NAMALWA (cell line): ENCODE measurements at regions not wholly inside any gene's neighbourhood (a gene's known extent, or its start where the extent isn't known, plus 50 kb on each side); places are given as distances from the start of the nearest gene placed in this dataset.

Source experiments
- DNase-seq: peaks from one replicate; pipeline ENCODE4 v3.0.0-alpha.2; 2015; ENCODE audit warnings: low spot score

DNA sequence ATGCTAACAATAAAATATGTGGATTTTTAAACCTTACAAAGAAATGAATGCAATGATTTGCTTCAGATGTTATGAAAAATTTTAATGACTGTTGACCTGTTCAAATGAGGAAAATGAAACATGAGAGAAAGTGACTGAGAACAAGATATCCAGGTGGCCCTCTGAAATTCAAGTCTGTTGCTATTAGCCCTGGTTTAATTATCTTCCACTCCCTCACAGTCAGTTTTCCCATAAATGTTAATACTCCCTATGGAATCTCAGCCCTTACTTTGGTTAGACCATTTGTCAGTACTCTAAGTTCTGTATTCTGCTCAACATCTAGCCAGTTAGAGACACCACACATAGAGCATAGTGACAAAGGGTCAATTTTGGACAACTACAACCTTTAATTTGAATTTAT lies 327.8 kb downstream of the PDGFC start:
- no peak for DNase-seq

- no peak for DNase-seq
Observed at GRCh38 chr4:156642161-156642560, 329.4 kb downstream of the PDGFC start.

- DNase-seq, result no peak
Observed at GRCh38 chr4:156638925-156639605, 332.5 kb downstream of the PDGFC start.

- DNase-seq, result no peak
Observed at GRCh38 chr4:156638334-156638733, 333.3 kb downstream of the PDGFC start.

- DNase-seq, result no peak
Observed at GRCh38 chr4:156636381-156636780, 335.2 kb downstream of the PDGFC start.

DNA sequence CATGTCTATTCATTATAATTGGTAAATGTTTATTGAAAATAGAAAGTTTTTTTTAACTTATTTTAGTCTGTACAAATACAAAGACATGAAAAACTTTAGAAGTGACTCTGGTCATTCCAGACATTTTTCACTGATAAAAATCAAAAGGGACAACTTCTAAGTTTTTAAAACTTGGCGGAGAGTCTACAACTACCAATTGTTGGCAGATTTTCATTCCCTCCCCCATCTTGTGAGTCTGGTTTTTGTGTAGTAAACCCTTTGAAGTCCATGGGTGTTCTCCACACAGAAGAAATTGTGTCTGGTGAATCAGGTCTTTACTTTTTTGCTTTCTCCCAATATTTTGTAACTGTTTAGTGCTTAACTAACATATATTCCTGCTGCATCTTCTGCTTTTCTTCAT lies 336.5 kb downstream of the PDGFC start:
- DNase-seq, result no peak

DNA sequence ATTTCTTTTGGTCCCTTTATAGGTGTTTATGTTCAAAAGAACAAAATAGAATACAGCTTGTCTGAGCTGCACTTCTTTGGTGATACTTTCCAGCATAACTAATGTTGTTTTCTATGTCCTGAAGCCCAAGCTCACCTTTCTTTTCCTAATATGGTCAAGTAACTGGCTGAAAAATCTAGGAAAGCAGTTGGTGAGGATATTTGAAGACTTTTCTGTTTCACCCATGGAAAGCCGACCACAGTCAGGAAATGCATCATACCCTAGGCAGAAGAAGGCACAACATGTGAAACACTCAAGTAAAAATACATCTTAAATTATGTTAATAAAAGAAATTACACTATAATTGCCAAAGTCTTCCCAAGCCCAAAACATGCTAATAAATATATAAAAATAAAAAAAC lies 337.0 kb downstream of the PDGFC start:
- no peak for DNase-seq

- no peak for DNase-seq
Observed at GRCh38 chr4:156633847-156634246, 337.8 kb downstream of the PDGFC start.

DNA sequence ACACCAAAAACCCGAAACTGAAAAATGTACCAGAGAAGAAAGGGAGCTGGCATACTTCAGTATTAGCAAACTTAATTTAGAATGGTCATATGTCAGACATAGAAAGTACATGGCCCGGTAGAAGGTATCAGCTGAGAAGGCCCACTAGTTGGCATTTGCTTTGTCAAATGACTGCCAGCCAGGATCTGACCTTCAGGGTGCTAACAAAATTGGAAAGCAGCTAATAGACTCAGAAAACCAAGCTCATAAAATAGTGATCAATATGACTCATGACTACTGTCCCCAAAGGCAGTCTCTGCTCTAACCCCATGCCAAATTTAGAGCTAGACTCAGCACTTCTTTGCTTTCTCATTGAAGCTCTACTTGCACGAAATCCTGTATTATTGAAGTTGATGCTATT lies 342.7 kb downstream of the PDGFC start:
- no peak for DNase-seq

DNA sequence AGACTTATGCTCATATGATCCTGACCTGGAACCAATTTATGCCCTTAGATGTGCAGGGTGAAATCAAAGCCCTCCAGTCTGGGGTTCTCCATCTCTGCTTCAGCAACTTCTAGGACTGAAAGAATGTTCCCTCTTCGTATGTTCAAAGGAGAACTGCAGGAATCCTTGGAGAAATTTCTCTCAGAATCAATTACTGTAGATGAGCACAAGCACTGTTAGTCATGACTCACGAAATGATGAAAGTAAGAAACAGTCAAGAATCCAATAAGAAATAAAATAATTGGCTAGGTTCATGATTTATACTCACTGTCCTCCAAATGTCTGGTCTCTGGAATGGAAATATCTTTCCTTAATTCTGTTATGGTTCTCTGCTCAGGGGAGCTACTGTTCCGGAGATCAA lies 348.2 kb downstream of the PDGFC start:
- DNase-seq, result no peak

GRCh38 chr4:156620786-156621185 lies 350.8 kb downstream of the PDGFC start:
- no peak for DNase-seq

- no peak for DNase-seq
Observed at GRCh38 chr4:156619154-156619934, 352.3 kb downstream of the PDGFC start.

GRCh38 chr4:156615066-156615531 lies 356.5 kb downstream of the PDGFC start:
- no peak for DNase-seq

GRCh38 chr4:156614536-156614935 lies 357.1 kb downstream of the PDGFC start:
- DNase-seq, result no peak

DNA sequence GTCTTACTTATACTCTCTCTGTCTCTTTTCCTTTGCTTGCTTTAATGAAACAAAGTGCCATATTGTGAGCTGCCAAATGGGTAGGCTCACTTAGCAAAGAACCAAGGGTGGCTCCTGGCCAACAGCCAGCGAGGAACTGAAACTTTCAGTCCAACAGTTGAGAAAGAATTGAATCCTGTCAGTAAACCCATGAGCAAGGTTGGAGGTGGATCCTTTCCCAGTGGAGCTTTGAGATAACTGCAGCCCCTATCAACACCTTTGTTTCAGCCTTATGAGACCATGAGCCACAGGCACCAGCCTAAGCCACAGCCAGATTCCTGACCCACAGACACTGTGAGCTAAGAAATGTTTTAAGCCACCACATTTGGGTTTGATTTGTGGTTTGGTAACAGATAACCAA lies 362.2 kb downstream of the PDGFC start:
- DNase-seq, result no peak

GRCh38 chr4:156608651-156609050 lies 362.9 kb downstream of the PDGFC start:
- DNase-seq, result no peak

GRCh38 chr4:156607478-156607857 lies 364.1 kb downstream of the PDGFC start:
- no peak for DNase-seq

- no peak for DNase-seq
Observed at GRCh38 chr4:156606554-156607477, 364.8 kb downstream of the PDGFC start.

DNA sequence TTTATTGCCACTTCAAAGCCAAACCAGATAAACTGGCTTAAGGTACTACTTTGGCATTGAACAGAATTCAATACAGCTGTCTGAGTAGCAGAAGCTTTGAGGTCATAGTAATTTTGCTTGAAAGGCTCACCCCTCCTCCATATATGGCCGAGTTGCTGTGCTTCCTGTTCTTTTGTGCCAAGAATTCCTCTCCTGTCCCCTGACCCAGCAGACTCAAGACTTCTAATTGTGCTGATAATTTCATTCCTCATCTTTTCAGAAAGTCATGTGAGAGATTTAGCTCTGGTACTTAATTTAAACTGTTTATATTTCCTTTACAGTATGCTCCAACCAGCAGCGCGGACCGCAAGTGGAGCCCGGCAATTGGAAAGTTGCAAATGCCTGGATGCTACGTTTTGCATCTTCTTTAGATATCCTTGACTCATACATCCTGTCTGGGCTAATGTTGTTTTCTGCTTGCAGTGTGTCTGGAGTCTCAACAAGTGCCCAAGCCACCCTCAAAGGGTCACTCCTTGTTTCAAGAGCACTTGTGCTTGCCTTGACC lies 373.4 kb downstream of the PDGFC start:
- DNase-seq, result no peak

- no peak for DNase-seq
Observed at GRCh38 chr4:156596706-156597329, 374.8 kb downstream of the PDGFC start.

DNA sequence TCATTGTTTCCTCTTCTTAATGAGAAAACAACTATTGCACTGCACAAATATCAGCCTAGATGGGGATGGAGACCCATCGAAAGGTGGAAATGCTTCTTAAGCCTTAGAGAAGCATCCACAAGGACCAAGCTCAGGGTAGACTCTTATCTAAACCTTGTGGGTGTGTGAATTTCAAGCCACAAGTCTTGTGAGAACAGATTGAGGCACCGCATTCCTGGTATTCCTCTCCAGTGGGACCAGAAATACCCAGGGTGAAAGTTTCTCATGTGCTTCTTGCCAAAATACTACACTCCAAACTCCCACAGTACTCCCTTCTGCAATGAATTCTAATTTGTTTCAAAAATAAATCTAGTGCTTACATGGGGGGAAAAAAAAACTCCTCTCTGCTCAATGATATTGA lies 375.6 kb downstream of the PDGFC start:
- no peak for DNase-seq

- no peak for DNase-seq
Observed at GRCh38 chr4:156595041-156595440, 376.6 kb downstream of the PDGFC start.
